ENCODE measurements at regions not wholly inside any gene's neighbourhood (a gene's known extent, or its start where the extent isn't known, plus 50 kb on each side); places are given as distances from the start of the nearest gene placed in this dataset.

DNA sequence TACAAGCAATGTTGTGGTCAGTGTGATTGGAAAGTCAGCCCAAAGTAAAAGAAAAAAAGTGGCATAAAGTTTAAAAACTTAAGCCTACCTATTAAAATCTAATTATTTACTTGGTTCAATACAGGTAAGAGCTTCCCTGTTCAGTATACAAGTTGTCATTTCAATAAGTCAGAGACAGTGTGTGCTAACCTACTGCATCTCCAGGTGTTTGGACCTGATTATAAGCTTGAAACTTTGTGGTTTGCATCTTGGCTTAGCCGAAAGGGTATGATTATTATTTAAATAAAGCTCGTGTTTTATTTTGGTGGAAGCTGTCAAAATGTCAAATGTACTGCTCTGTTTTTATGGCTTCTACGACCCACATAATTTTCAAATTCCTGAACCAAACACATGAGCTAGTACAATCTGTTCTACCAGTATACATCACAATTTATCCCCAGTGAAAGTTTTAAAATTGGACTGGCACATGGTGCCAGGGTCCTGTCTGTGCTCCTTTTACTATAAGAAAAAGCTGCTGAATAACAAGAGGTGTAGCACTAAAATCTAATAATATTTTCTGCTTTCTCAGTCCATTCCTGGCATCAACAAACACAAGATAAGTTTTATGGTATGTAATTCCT is 103.9 kb upstream of the ANO3 start:
- TF ChIP-seq EHF (CRISPR knock-in tag; IDR thresholded peaks at IDR 0.05) (no peak), PHF8 (IDR thresholded peaks at IDR 0.05; ENCODE audit: borderline replicate concordance, low read depth) (no peak), BHLHE40 (IDR thresholded peaks at IDR 0.05; ENCODE audit: low read depth, low read length) (no peak), RCOR1 (IDR thresholded peaks at IDR 0.05; ENCODE audit: low read depth, low read length) (no peak), EP300 (IDR thresholded peaks at IDR 0.05) (no peak), NFE2L2 (conservative IDR thresholded peaks at IDR 0.05; ENCODE audit: low read length) (no peak), FOXS1 (CRISPR knock-in tag; IDR thresholded peaks at IDR 0.05) (no peak), CBX2 (IDR thresholded peaks at IDR 0.05; ENCODE audit: borderline replicate concordance, low read depth) (no peak), RARB (CRISPR knock-in tag; IDR thresholded peaks at IDR 0.05) (no peak), FOSL2 (IDR thresholded peaks at IDR 0.05) (no peak), FOSL2 (CRISPR knock-in tag; IDR thresholded peaks at IDR 0.05) (no peak), RNF2 (IDR thresholded peaks at IDR 0.05; ENCODE audit: borderline replicate concordance, low read depth) (no peak), NPAS2 (CRISPR knock-in tag; IDR thresholded peaks at IDR 0.05; ENCODE audit: borderline replicate concordance) (no peak), SREBF2 (IDR thresholded peaks at IDR 0.05) (no peak), RAD21 (conservative IDR thresholded peaks at IDR 0.05 in 1 of 2, IDR thresholded peaks at IDR 0.05 in 1 of 2) (no peak), CBX8 (IDR thresholded peaks at IDR 0.05) (no peak), HOXB13 (CRISPR knock-in tag; IDR thresholded peaks at IDR 0.05; ENCODE audit: low read depth) (no peak)
- TF ChIP-seq, protein P1, sequence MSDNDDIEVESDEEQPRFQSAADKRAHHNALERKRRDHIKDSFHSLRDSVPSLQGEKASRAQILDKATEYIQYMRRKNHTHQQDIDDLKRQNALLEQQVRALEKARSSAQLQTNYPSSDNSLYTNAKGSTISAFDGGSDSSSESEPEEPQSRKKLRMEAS (IDR thresholded peaks at IDR 0.05), result no peak
- TF ChIP-seq, protein P2, sequence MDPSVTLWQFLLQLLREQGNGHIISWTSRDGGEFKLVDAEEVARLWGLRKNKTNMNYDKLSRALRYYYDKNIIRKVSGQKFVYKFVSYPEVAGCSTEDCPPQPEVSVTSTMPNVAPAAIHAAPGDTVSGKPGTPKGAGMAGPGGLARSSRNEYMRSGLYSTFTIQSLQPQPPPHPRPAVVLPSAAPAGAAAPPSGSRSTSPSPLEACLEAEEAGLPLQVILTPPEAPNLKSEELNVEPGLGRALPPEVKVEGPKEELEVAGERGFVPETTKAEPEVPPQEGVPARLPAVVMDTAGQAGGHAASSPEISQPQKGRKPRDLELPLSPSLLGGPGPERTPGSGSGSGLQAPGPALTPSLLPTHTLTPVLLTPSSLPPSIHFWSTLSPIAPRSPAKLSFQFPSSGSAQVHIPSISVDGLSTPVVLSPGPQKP (IDR thresholded peaks at IDR 0.05; ENCODE audit: low read depth, low read length), result no peak
- TF ChIP-seq, protein P3, sequence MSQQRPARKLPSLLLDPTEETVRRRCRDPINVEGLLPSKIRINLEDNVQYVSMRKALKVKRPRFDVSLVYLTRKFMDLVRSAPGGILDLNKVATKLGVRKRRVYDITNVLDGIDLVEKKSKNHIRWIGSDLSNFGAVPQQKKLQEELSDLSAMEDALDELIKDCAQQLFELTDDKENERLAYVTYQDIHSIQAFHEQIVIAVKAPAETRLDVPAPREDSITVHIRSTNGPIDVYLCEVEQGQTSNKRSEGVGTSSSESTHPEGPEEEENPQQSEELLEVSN (IDR thresholded peaks at IDR 0.05; ENCODE audit: borderline replicate concordance, low read depth), result no peak
- Histone ChIP-seq H3K4me2 (peak overlapping the region; percentile 54), H3K4me3 (no peak overlapping the region), H3K4me1 (peaks cover 26% of the 10 kb centered on the region), H3K9me3 (no peaks in the 10 kb centered on the region), H3K27ac (peak overlapping the region; percentile 40 to 64; a peak in 4 of 6 replicates)
- no peak for ATAC-seq
- 16% methylated on average over 3 of the region's 3 CpGs for WGBS (ENCODE audit: missing lambda C conversion rate)
- ChIA-PET POLR2A (no interaction called here), CTCF (interaction anchor here (0.9 to 2.5 kb wide), 5 partner anchors 10 to 246 kb away, joined by 3 to 12 read pairs (median 3); no protein-coding TSS in a partner anchor)
- no peak for FAIRE-seq
- no peak for DNase-seq (ENCODE audit: low read depth in 1 of 2, low spot score in 1 of 2)

DNA sequence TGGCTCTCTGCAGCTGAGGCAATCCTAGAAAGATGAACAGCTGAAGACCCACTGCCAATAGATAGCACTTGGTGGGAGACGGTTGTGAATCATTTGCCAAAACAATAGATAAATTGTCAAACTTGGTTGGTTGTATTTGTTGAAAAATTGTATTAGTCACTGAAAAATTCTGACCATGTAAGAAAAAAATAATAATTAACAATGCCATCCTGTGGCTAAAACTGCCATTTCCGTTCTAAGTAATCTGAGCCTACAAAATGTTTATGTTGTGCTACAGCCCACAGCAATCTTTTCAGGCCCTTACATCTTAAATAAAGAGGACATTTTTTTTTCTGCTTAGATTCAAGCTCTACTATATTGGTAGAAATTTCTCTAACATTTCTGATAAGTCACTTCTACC is 103.2 kb upstream of the ANO3 start:
- no peak for FAIRE-seq
- Histone ChIP-seq H3K4me3 (no peak overlapping the region), H3K4me1 (peaks cover 26% of the 10 kb centered on the region), H3K27ac (peak overlapping the region; percentile 40 to 64; a peak in 4 of 6 replicates), H3K4me2 (peak overlapping the region; percentile 9; the same call in 2 of the 3 replicates), H3K9me3 (no peaks in the 10 kb centered on the region)
- DNase-seq (ENCODE audit: low read depth in 1 of 2, low spot score in 1 of 2), result peak in 1 of 2 experiments; percentile 7
- POLR2A ChIA-PET, result no interaction called here
- 4% methylated on average over 2 of the region's 2 CpGs for WGBS (ENCODE audit: missing lambda C conversion rate)
- ATAC-seq, result peak in 1 of 2 experiments; percentile 24; a peak in 1 of 6 replicates
- CTCF ChIA-PET, result interaction anchor here (1.0 to 2.5 kb wide), 2 partner anchors 14 to 247 kb away, joined by 3 to 12 read pairs; no protein-coding TSS in a partner anchor
- TF ChIP-seq JUNB (IDR thresholded peaks at IDR 0.05) (no peak), CHD2 (IDR thresholded peaks at IDR 0.05; ENCODE audit: low read length, partially characterized antibody) (no peak), KDM5A (IDR thresholded peaks at IDR 0.05) (no peak), EHMT2 (IDR thresholded peaks at IDR 0.05; ENCODE audit: low read depth) (no peak), NR3C1 (IDR thresholded peaks at IDR 0.05) (no peak), TP53 (CRISPR knock-in tag; IDR thresholded peaks at IDR 0.05) (no peak), EP300 (IDR thresholded peaks at IDR 0.05) (no peak), RARB (CRISPR knock-in tag; IDR thresholded peaks at IDR 0.05) (no peak), NPAS2 (CRISPR knock-in tag; IDR thresholded peaks at IDR 0.05; ENCODE audit: borderline replicate concordance) (no peak), RFX5 (IDR thresholded peaks at IDR 0.05) (no peak), JUN (IDR thresholded peaks at IDR 0.05) (no peak), ZFP36 (IDR thresholded peaks at IDR 0.05; ENCODE audit: borderline replicate concordance, partially characterized antibody) (no peak), RCOR1 (IDR thresholded peaks at IDR 0.05; ENCODE audit: low read depth, low read length) (no peak), GATA3 (IDR thresholded peaks at IDR 0.05; ENCODE audit: borderline replicate concordance) (no peak), POLR2AphosphoS2 (conservative IDR thresholded peaks at IDR 0.05; ENCODE audit: low read length) (no peak), ZNF302 (CRISPR knock-in tag; IDR thresholded peaks at IDR 0.05) (no peak)
- TF ChIP-seq, protein P4, sequence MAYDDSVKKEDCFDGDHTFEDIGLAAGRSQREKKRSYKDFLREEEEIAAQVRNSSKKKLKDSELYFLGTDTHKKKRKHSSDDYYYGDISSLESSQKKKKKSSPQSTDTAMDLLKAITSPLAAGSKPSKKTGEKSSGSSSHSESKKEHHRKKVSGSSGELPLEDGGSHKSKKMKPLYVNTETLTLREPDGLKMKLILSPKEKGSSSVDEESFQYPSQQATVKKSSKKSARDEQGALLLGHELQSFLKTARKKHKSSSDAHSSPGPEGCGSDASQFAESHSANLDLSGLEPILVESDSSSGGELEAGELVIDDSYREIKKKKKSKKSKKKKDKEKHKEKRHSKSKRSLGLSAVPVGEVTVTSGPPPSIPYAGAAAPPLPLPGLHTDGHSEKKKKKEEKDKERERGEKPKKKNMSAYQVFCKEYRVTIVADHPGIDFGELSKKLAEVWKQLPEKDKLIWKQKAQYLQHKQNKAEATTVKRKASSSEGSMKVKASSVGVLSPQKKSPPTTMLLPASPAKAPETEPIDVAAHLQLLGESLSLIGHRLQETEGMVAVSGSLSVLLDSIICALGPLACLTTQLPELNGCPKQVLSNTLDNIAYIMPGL (CRISPR knock-in tag; IDR thresholded peaks at IDR 0.05; ENCODE audit: borderline replicate concordance), result no peak
- TF ChIP-seq, protein P2 (IDR thresholded peaks at IDR 0.05; ENCODE audit: low read depth, low read length), result no peak
- TF ChIP-seq, protein P5, sequence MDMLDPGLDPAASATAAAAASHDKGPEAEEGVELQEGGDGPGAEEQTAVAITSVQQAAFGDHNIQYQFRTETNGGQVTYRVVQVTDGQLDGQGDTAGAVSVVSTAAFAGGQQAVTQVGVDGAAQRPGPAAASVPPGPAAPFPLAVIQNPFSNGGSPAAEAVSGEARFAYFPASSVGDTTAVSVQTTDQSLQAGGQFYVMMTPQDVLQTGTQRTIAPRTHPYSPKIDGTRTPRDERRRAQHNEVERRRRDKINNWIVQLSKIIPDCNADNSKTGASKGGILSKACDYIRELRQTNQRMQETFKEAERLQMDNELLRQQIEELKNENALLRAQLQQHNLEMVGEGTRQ (IDR thresholded peaks at IDR 0.05), result no peak

Data from A549 (cell line).